ENCODE measurements at regions not wholly inside any gene's neighbourhood (a gene's known extent, or its start where the extent isn't known, plus 50 kb on each side); places are given as distances from the start of the nearest gene placed in this dataset.

DNA sequence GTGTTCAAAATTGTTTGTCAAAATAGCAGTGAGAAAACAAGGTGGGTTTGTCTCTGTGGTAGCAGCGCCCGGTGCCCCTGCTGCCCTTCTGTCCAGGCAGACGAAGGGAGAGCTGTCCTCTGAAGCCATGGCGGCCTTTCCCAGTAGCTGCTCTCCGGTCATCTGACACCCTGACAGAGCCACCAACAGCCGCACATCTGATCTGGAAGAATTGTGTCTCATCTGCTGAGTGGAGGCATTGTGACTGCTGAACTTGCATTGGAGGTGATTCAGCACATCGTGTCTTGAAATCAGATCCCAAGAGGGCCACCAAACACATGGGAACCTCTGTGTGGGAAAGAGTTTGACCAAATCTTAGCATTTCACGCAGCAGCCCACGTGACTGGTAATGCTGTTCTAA, 337.6 kb upstream of the IRX1 start:
- no peaks in the 10 kb centered on the region for H3K27me3 Mint-ChIP-seq
- H3K27ac Mint-ChIP-seq, result no peak overlapping the region
- peaks cover 9% of the 10 kb centered on the region for H3K9me3 Mint-ChIP-seq
- no peak overlapping the region for H3K4me3 Mint-ChIP-seq
- H3K36me3 Mint-ChIP-seq, result no peaks in the 10 kb centered on the region
- H3K4me1 Mint-ChIP-seq, result no peaks in the 10 kb centered on the region

DNA sequence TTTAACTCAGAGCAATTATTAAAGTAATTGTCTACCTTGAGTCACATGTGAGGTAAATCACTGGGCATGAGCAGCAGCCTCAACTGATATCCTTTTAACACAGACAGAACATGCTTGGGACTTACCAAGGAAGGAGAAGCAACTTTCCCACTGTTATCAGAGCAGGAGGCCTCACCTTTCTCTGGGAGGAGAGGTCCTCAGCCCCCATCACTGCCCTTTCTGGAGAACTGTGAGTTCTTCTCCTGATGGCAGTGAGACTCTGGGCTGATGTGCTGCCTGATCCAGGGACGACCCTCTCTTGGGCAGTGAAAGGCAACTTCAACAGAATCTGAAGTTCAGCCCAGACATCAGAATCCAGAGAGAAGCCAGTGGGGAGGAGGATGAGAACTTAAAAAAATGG, 343.4 kb upstream of the IRX1 start:
- Mint-ChIP-seq H3K27me3 (peaks cover 5% of the 10 kb centered on the region), H3K4me3 (no peak overlapping the region), H3K4me1 (no peaks in the 10 kb centered on the region), H3K27ac (no peak overlapping the region), H3K36me3 (peaks cover 1% of the 10 kb centered on the region), H3K9me3 (peaks cover 4% of the 10 kb centered on the region)

DNA sequence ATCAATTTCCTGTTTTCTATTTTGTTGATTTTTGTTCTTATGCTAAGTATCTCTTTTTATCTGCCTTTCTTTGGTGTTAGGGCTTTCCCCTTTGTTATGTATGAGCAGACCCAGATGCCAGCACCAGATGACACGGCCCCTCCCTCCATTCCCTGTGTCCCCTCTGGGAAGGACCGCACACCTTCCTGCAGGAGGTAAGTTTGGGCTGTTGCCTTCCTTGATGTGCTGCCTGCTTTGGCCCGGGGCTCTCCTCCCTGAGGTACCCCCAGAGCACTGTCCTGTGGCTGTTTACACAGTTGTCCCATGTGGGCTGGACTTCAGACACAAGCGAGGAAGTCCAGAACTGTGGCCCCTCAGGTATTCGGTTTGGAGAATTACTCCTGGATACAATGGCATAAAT, 343.8 kb upstream of the IRX1 start:
- Mint-ChIP-seq H3K27ac (no peak overlapping the region), H3K4me3 (no peak overlapping the region), H3K9me3 (peaks cover 6% of the 10 kb centered on the region), H3K27me3 (peaks cover 5% of the 10 kb centered on the region), H3K4me1 (no peaks in the 10 kb centered on the region), H3K36me3 (peaks cover 1% of the 10 kb centered on the region)

DNA sequence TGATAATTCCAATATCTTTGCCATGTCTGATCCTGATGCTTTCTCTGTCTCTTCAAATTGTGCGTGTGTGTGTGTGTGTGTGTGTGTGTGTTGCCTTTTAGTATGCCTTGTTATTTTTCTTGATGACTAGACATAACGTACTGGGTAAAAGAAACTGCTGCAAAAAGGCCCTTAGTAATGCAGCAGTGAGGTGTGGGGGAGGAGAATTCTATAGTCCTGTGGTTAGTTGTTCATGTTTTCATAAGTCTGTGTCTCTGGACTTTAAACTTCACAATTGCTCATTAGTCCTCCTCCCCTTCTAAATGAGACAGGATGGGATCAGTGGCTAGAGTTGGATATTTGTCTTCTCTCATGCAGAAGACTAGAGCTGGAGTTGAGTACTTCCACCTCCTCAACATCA, 346.2 kb upstream of the IRX1 start:
- Mint-ChIP-seq H3K4me1 (no peaks in the 10 kb centered on the region), H3K36me3 (peaks cover 1% of the 10 kb centered on the region), H3K9me3 (peaks cover 9% of the 10 kb centered on the region), H3K27me3 (peaks cover 5% of the 10 kb centered on the region), H3K27ac (no peak overlapping the region), H3K4me3 (no peak overlapping the region)

DNA sequence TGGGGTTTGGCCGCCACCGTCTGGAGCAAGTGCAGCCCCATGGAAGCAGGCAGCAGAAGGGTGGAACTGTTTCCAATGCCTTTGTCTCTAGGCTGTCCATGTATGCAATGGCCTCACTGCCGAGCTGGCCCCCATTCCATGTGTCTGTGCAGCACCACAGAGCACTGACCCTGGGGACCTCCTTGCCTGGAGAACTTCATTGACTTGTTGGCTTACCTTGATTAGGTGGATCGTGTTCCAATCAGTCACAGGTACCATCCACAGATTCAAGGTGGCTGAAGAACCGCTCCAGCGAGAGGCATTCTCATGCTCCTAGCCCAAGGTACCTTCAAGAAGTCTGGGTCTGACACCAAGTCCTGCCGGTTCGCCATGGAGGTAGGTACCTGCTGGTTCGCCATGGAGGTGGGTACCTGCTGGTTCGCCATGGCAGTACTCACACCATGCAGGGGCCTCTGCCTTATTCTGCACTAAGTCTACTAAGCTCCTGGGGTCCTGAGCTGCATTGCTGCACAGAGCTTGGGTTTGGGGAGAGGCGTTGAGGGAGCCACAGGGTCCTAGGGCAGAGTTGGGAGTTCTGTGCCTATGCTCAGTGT, 358.3 kb upstream of the IRX1 start:
- peaks cover 6% of the 10 kb centered on the region for H3K9me3 Mint-ChIP-seq
- H3K36me3 Mint-ChIP-seq, result no peaks in the 10 kb centered on the region
- H3K27ac Mint-ChIP-seq, result no peak overlapping the region

DNA sequence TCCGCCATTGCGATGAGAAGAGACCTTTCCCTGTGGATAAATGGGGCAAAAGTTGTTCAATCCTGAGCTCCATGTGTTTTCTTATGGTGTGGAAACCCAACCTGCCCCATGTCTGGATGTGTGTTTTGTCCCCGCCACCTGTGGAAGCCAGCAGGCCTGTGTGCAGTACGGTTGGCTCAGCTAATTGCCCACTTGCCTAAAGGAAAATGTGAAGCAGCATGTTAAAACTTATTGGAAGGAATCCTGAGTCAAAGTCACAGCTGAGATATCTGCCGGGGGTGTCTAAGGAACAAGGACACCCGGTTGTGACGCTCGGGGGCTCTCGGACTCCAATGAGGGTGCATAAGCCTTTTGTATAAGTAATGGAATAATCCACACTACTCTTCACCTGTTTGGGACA, 361.1 kb upstream of the IRX1 start:
- H3K27ac Mint-ChIP-seq, result no peak overlapping the region
- H3K36me3 Mint-ChIP-seq, result no peaks in the 10 kb centered on the region
- no peaks in the 10 kb centered on the region for H3K27me3 Mint-ChIP-seq
- H3K4me3 Mint-ChIP-seq, result no peak overlapping the region
- H3K4me1 Mint-ChIP-seq, result no peaks in the 10 kb centered on the region
- no peaks in the 10 kb centered on the region for H3K9me3 Mint-ChIP-seq

More for the DNA sequence above, 358.3 kb upstream of the IRX1 start:
- H3K4me1 Mint-ChIP-seq, result no peaks in the 10 kb centered on the region
- H3K4me3 Mint-ChIP-seq, result no peak overlapping the region
- no peaks in the 10 kb centered on the region for H3K27me3 Mint-ChIP-seq

DNA sequence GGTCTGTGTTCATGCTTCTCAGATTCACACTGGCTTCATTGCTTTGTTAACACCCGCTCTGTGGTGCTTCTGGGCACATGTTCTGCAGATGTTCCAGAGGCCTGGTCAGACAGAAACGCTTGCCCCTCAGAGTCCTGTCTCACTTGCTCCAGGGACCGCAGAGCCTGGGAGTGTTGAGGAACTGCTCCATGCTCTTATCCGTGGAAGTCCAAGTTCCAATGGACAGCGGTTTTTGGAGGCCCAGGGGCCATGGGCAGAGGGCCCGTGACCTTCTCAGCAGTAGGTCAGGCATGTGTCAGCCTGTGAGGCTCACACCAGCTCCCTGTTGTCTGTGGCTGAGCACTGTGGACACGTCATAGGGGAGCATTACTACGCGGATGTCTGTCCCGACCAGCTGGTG, 364.7 kb upstream of the IRX1 start:
- Mint-ChIP-seq H3K9me3 (peaks cover 4% of the 10 kb centered on the region), H3K4me3 (no peak overlapping the region), H3K27ac (no peak overlapping the region), H3K36me3 (no peaks in the 10 kb centered on the region), H3K27me3 (no peaks in the 10 kb centered on the region), H3K4me1 (no peaks in the 10 kb centered on the region)

DNA sequence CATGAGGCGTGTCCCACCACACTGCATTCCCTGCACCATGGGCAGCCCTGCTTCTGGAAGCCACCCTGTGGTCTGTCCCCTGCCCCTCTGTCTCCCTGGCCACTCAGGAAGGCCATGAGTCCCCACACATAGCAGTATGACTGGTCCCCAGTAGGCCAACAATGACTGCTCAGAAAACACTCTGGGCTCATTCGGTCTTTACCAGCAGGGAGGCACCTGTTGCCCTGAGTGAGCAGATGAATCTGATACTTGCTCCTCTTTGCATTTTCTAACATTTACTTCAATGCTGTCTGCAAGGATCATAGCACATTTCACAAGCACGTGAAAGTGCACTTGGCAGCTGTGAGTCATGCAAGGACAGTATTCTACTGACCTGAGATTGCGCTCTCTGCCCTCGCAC, 365.4 kb upstream of the IRX1 start:
- Mint-ChIP-seq H3K27me3 (no peaks in the 10 kb centered on the region), H3K4me3 (no peak overlapping the region), H3K36me3 (no peaks in the 10 kb centered on the region), H3K4me1 (no peaks in the 10 kb centered on the region), H3K27ac (no peak overlapping the region), H3K9me3 (peaks cover 4% of the 10 kb centered on the region)

DNA sequence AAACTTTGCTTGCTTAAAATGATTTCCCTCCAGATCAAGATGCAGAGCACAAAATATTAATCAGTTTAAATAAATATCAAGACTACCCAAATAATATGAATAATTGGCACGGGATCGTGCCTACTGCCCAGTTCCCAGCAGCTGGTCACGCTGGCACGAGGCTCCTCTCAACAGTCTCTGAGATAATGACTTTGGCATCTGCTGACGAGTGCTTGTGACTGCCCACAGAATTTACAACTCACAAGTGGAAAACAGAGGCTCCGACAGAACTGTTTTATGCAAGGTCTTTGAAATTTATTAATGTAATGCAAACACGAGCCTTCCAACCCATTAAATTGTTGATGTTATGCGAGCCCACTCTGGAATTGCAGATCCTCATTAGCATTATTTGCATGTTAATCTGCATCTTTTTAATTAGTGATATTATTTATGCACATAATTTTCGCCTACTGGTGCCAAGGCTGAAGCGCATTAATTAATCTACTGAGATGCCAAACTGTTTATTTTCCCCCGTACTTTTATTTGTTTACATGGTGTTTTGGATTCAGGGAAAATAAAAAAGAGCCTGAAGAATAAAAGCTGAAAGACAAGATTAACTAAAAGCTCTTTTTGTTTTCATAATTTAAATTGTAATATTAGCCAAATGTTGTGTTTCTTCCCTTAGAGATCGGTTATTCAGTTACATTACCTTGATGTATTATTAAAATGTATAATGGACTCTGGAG, 369.3 kb upstream of the IRX1 start:
- no peaks in the 10 kb centered on the region for H3K27me3 Mint-ChIP-seq
- no peak overlapping the region for H3K4me3 Mint-ChIP-seq
- peaks cover 4% of the 10 kb centered on the region for H3K9me3 Mint-ChIP-seq
- H3K27ac Mint-ChIP-seq, result no peak overlapping the region
- no peaks in the 10 kb centered on the region for H3K4me1 Mint-ChIP-seq
- no peaks in the 10 kb centered on the region for H3K36me3 Mint-ChIP-seq

DNA sequence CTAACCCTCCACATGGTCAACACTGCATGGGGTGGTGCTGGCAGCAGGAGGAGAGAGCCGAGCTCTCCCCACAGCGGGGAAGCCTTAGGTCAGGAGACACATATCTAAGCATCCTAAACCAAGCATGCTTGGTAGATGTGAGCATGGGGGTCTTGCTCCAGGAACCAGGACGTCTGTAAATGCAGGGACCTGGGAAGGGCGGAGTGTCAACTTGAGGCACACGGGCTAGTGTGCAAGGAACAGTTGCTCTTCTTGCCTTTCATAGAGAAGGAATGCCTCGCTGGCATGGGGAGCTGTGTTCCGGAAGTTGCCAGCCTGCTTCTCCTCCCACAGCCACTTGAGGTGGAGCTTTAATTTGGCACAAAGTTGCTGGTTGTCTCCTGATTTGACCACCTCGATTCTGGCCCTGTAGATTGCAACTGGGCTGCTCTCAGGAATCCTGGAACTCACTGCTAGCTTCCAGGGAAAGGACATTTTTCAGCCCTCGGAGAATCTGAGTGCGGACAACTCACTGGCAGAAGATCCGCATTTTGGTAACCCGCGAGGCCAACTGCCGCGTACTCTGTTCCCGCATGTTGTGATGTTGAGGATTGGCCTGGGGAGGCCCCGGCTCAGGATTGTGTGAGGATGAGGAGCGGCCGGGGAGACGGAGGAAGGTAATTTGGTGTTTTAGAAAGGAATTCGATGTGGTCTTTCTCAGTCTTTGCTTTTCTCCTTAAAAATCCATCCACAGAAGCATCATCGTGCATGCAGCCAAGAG, 370.3 kb upstream of the IRX1 start:
- no peaks in the 10 kb centered on the region for H3K4me1 Mint-ChIP-seq
- H3K27ac Mint-ChIP-seq, result peak overlapping the region; percentile 59
- H3K4me3 Mint-ChIP-seq, result no peak overlapping the region
- H3K9me3 Mint-ChIP-seq, result peaks cover 4% of the 10 kb centered on the region
- no peaks in the 10 kb centered on the region for H3K36me3 Mint-ChIP-seq
- H3K27me3 Mint-ChIP-seq, result no peaks in the 10 kb centered on the region

DNA sequence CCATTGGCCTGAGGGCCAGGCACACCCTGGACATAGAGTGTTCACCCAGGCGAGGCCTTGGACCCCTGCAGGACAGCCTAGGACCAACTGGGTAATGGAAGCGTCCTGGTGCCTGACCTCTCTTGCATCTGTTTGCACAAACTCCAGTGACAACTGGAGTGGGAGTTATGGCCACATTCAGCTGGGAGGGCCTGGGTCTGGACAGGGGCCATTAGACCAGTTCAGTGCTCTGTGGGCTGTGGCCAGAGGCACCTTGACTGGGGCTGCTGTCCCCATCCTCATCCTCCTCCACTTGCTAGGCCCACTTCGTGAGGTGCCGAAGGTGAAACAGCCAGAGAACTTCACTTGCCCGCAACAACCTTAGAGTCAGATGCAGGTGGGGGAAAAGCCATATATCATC, 372.7 kb upstream of the IRX1 start:
- Mint-ChIP-seq H3K27me3 (no peaks in the 10 kb centered on the region), H3K4me1 (no peaks in the 10 kb centered on the region), H3K4me3 (no peak overlapping the region), H3K36me3 (no peaks in the 10 kb centered on the region), H3K9me3 (peaks cover 4% of the 10 kb centered on the region), H3K27ac (no peak overlapping the region)

DNA sequence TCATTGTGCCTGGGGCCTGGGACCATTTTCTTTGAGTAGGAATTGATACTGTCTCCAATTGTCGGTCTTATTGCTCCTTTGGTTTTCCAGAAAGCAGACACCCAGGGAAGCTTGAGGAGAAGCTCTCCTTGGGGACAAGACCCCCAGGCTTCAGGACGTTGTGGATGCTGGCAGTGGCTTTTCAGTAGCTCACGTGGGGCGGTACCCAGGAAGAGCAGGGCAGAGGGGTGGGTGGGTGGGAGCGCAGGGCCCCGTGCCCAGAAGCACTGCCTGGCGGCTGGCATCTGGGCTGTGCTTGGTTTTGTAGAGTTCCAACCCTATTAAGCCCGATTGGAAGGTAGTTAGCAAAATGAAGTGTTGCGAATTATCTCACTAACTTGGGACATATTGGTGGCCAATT, 374.2 kb upstream of the IRX1 start:
- H3K4me1 Mint-ChIP-seq, result no peaks in the 10 kb centered on the region
- no peaks in the 10 kb centered on the region for H3K27me3 Mint-ChIP-seq
- H3K36me3 Mint-ChIP-seq, result no peaks in the 10 kb centered on the region
- no peaks in the 10 kb centered on the region for H3K9me3 Mint-ChIP-seq
- no peak overlapping the region for H3K4me3 Mint-ChIP-seq
- H3K27ac Mint-ChIP-seq, result no peak overlapping the region

DNA sequence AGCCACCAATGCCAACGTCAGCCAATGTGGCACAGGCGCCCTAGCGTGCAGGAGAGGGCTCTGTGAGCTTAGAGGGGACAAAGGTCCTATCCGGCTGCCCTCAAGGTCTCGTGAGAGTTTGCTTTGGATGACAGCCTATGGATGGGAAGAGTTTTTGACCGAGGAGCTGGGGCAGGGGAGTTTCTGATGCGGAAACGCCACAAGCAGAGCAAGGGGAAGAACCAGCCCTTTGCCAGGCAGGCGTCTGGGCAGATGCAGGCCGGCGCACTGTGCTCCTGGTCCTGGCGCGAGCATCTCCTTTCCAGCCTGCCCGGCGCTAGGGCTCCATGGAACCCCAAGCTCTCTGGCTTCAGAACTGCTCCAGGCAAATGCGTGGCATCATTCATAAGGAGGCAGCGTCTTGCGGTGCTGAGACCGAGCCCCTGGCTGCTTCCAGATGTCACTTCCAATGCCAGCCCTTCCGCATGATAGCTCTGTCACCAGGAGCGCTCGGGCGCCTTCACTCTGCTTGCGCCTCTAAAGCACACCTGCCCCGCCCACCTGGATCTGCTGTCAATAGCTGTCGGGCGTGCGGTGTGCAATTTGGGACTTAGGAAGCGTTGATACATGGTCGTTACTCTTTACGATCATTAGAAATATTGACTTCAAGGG, 374.9 kb upstream of the IRX1 start:
- no peak overlapping the region for H3K4me3 Mint-ChIP-seq
- no peaks in the 10 kb centered on the region for H3K27me3 Mint-ChIP-seq
- H3K9me3 Mint-ChIP-seq, result no peaks in the 10 kb centered on the region
- no peaks in the 10 kb centered on the region for H3K36me3 Mint-ChIP-seq
- H3K4me1 Mint-ChIP-seq, result no peaks in the 10 kb centered on the region
- peak overlapping the region; percentile 35 for H3K27ac Mint-ChIP-seq

DNA sequence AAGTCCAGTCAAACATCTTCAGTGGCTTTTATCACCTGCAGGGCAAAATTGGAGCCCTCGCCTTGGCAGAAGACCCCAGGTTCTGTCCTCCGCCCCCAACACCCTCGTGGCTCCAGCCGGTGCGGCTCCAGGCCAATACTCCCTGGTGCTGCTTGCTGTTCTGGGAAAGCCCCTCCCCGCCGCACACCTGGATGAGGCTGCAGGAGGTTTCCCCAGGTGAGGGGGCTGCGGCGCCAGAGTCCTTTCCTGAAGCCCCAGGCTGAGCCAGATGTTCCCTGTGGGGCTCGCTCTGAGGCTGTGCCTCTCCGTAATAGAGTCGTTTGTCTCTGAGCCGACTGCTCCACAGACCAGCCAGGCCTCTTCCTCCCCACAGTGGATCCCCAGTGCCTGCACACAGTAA, 375.4 kb upstream of the IRX1 start:
- H3K4me3 Mint-ChIP-seq, result no peak overlapping the region
- H3K36me3 Mint-ChIP-seq, result no peaks in the 10 kb centered on the region
- no peak overlapping the region for H3K27ac Mint-ChIP-seq
- no peaks in the 10 kb centered on the region for H3K27me3 Mint-ChIP-seq
- H3K4me1 Mint-ChIP-seq, result no peaks in the 10 kb centered on the region
- H3K9me3 Mint-ChIP-seq, result no peaks in the 10 kb centered on the region

DNA sequence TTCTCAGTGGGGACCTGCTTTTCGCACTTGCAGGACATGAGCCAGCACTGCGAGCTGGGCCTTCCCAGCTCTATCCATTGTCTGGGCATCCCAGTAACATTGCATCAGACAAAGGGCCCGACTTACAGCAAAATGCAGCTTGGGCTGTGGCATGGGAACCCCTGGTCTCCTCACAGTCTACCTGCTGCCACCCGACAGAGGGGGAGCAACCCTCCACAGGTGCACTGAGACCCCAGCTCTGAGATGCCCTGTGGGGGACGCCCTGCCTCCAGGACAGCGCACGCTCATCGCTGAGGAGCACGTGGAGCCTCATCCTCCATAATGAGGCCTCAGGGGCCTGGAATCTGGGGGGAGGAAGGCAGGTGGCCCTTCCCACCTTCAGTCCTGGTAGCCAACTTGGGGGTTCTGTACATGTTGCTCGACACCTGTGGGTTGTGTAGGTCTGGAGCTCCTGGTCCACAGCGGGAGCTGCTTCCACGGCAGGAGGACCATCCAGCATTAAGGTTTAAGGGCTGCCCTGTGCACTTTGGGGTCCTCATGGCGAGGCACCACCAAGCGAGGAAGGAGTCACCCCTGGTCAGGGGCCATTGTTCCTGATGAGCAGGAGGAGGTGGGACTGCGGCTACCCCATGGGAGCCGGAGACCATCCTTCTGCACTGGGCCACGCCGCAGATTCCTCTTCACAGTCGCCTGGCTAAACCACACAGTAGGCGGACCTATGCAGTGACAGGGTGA, 376.5 kb upstream of the IRX1 start:
- H3K4me1 Mint-ChIP-seq, result no peaks in the 10 kb centered on the region
- no peak overlapping the region for H3K4me3 Mint-ChIP-seq
- no peaks in the 10 kb centered on the region for H3K36me3 Mint-ChIP-seq
- H3K27me3 Mint-ChIP-seq, result no peaks in the 10 kb centered on the region
- no peak overlapping the region for H3K27ac Mint-ChIP-seq
- no peaks in the 10 kb centered on the region for H3K9me3 Mint-ChIP-seq

Data from activated naive CD4-positive, alpha-beta T cell treated with anti-CD3 and anti-CD28 coated beads, Interleukin-2, amount 50 U/mL, for 24 hours (primary cell).